ENCODE measurements at regions not wholly inside any gene's neighbourhood (a gene's known extent, or its start where the extent isn't known, plus 50 kb on each side); places are given as distances from the start of the nearest gene placed in this dataset.

DNA sequence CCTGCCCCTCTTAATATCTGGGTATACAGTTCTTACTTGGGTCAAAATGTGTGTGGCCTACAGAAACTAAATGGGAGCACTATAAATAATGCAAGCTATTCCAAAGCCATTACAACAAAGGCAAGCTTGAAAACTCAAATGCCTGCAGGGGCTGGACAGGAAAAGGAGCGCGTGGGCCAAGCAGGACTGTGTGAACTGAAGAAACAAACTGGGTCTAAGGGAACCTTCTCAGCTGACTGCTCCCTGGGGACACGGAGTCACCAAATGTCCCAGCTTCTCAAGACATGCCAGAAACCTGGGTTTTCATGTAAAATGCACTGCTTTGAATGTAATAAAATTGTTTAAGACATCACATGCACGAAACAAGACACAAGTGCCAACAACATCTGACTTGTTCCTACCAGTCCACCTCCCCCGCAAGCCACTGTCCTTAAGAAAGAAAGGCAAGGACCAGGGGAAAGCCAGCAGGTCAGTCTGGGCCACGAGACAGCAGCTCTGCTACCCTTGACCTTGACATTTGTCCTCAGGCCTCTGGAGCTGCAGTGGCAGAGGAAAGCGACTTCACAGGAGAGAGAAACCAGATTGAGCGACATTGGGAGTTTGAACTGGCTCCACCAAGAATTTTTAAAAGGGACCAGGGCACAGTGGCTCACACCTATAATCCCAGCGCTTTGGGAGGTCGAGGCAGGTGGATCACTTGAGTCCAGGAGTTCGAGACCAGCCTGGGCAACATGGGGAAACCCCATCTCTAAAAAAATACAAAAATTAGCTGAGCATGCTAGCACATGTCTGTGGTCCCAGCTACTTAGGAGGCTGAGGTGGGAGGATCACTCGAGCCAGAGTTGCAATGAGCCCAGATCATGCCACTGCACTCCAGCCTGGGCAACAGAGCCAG, 89.7 kb upstream of the SH3BP4 start:
- TF ChIP-seq YY1 (tag by site-specific recombination; IDR thresholded peaks at IDR 0.05) (no peak), ZNF426 (tag by site-specific recombination; IDR thresholded peaks at IDR 0.05) (no peak), ZNF548 (tag by site-specific recombination; IDR thresholded peaks at IDR 0.05) (no peak), ZNF529 (tag by site-specific recombination; IDR thresholded peaks at IDR 0.05; ENCODE audit: insufficient replicate concordance) (no peak), ZNF274 (IDR thresholded peaks at IDR 0.05; ENCODE audit: low read length) (no peak), ZNF274 (tag by site-specific recombination; IDR thresholded peaks at IDR 0.05; ENCODE audit: borderline replicate concordance) (no peak)
- TF ChIP-seq, protein P1, sequence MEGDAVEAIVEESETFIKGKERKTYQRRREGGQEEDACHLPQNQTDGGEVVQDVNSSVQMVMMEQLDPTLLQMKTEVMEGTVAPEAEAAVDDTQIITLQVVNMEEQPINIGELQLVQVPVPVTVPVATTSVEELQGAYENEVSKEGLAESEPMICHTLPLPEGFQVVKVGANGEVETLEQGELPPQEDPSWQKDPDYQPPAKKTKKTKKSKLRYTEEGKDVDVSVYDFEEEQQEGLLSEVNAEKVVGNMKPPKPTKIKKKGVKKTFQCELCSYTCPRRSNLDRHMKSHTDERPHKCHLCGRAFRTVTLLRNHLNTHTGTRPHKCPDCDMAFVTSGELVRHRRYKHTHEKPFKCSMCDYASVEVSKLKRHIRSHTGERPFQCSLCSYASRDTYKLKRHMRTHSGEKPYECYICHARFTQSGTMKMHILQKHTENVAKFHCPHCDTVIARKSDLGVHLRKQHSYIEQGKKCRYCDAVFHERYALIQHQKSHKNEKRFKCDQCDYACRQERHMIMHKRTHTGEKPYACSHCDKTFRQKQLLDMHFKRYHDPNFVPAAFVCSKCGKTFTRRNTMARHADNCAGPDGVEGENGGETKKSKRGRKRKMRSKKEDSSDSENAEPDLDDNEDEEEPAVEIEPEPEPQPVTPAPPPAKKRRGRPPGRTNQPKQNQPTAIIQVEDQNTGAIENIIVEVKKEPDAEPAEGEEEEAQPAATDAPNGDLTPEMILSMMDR (tag by site-specific recombination; IDR thresholded peaks at IDR 0.05) = no peak
- TF ChIP-seq, protein P2, sequence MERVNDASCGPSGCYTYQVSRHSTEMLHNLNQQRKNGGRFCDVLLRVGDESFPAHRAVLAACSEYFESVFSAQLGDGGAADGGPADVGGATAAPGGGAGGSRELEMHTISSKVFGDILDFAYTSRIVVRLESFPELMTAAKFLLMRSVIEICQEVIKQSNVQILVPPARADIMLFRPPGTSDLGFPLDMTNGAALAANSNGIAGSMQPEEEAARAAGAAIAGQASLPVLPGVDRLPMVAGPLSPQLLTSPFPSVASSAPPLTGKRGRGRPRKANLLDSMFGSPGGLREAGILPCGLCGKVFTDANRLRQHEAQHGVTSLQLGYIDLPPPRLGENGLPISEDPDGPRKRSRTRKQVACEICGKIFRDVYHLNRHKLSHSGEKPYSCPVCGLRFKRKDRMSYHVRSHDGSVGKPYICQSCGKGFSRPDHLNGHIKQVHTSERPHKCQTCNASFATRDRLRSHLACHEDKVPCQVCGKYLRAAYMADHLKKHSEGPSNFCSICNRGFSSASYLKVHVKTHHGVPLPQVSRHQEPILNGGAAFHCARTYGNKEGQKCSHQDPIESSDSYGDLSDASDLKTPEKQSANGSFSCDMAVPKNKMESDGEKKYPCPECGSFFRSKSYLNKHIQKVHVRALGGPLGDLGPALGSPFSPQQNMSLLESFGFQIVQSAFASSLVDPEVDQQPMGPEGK (tag by site-specific recombination; IDR thresholded peaks at IDR 0.05) = no peak

All from HEK293 (cell line).